GM06990 (cell line): ENCODE measurements at regions not wholly inside any gene's neighbourhood (a gene's known extent, or its start where the extent isn't known, plus 50 kb on each side); places are given as distances from the start of the nearest gene placed in this dataset.
"Not testable (repeated sequence)": the region's sequence is repeated elsewhere in the genome, so short reads cannot be mapped to it uniquely, and the experiment has no call there.

Experiments used
- DNase-seq: peaks from one replicate; pipeline ENCODE4 v3.0.0-alpha.2; 2011; ENCODE audit not compliant: insufficient read length; ENCODE audit errors: extremely low read depth
- H3K27me3 ChIP-seq: replicated peaks from 2 replicates; pipeline ENCODE4 v1.6.0; 2011; ENCODE audit warnings: low read length; ENCODE audit not compliant: control insufficient read depth, insufficient read depth
- H3K36me3 ChIP-seq: 2 replicates; pipeline ENCODE4 v1.5.1; 2011; ENCODE audit warnings: low read length; ENCODE audit not compliant: control insufficient read depth, insufficient read depth
- H3K4me3 ChIP-seq: replicated peaks from 2 replicates; pipeline ENCODE4 v1.5.1; 2011; ENCODE audit warnings: low read depth, mild to moderate bottlenecking, control low read depth, low read length
- TF ChIP-seq, protein P1 (sequence below): IDR thresholded peaks from 2 replicates; pipeline ENCODE4 v1.5.1; 2011; ENCODE audit warnings: low read length, control low read depth, mild to moderate bottlenecking, inconsistent platforms; ENCODE audit not compliant: insufficient read depth, poor library complexity, severe bottlenecking

DNA sequence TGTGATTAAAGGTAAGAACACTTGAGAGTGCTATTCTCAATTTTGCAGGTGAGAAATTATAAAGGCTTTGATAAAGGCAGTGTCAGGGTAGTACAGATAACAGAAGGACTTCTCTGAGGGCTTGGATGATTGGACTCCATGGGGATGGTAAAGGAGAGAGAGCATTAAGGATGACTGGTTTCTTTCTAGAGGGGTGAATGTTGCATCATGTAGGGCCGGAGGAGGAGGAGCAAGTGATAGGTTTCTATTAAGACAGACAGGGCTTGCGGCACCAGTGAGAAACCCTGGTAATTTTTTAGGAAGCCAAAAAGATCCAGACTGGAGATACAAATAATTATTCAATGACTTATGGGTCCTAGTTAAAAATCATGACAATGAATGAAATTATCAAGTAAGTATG, 230.7 kb upstream of the MME start:
- Histone ChIP-seq H3K36me3 (no peaks in the 10 kb centered on the region), H3K4me3 (no peak overlapping the region), H3K27me3 (no peaks in the 10 kb centered on the region)
- DNase-seq, result no peak
- TF ChIP-seq, protein P1, sequence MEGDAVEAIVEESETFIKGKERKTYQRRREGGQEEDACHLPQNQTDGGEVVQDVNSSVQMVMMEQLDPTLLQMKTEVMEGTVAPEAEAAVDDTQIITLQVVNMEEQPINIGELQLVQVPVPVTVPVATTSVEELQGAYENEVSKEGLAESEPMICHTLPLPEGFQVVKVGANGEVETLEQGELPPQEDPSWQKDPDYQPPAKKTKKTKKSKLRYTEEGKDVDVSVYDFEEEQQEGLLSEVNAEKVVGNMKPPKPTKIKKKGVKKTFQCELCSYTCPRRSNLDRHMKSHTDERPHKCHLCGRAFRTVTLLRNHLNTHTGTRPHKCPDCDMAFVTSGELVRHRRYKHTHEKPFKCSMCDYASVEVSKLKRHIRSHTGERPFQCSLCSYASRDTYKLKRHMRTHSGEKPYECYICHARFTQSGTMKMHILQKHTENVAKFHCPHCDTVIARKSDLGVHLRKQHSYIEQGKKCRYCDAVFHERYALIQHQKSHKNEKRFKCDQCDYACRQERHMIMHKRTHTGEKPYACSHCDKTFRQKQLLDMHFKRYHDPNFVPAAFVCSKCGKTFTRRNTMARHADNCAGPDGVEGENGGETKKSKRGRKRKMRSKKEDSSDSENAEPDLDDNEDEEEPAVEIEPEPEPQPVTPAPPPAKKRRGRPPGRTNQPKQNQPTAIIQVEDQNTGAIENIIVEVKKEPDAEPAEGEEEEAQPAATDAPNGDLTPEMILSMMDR, result no peak

DNA sequence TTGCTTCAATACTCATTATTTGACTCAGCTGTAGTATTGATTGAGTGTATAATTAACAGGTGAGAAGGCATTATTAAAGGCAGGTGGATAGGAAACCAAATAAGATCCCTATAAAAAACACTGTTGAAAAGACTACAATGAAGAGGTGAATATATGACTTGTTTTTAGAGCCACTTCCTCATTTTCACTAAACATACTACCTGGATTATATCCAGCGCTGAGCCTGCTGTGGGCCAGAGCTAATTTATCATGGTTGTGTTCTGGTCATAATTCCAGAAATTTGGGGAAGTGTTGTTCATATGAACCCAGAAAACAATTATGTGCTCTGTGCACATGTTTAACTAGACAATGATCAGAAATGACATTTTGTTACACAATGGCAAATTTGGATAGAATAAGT, 235.3 kb upstream of the MME start:
- DNase-seq, result no peak
- Histone ChIP-seq H3K27me3 (no peaks in the 10 kb centered on the region), H3K4me3 (no peak overlapping the region), H3K36me3 (no peaks in the 10 kb centered on the region)
- TF ChIP-seq, protein P1, result no peak

DNA sequence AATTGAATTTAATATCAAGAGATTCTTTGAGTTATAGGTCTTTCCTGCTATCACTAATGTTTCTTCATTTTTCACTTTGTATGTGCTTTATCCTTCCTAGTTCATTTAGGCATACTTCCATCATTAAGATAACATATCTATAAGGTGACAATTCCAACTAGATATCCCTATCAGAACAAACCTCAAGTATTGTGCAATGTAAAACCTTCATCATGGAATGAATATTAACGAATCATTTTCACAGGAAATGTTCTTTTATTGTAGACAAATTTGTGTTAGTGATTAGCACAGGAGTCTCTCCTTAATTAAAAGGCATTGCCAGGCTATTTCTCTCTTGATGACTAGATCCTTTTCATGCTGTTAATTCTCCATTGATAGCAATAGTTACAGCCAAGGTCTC, 236.5 kb upstream of the MME start:
- H3K4me3 ChIP-seq, result no peak overlapping the region
- no peak for DNase-seq
- TF ChIP-seq, protein P1, result no peak

DNA sequence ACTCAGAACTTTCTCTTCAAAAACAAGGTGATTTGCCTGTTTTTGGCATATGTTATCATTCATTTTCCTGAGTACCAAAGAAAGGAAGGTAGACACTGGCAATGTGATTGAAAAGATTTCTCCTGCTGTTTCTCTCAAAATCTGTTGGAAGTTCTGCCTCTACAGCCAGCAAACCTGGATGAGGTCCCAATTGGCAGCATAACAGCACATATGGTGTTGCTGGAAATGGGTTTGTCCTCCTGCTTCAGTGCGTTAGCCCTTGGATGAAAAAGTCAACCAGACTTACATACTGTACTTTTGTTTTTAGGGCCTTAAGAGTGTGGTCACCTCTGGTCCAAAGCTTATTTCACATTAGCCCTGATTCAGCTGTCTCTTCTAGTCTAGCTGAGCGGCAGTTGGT, 237.6 kb upstream of the MME start:
- TF ChIP-seq, protein P1, result no peak
- no peak for DNase-seq
- Histone ChIP-seq H3K4me3 (no peak overlapping the region), H3K27me3 (no peaks in the 10 kb centered on the region), H3K36me3 (no peaks in the 10 kb centered on the region)

More for the DNA sequence above, 236.5 kb upstream of the MME start:
- H3K36me3 ChIP-seq, result no peaks in the 10 kb centered on the region
- H3K27me3 ChIP-seq, result no peaks in the 10 kb centered on the region

DNA sequence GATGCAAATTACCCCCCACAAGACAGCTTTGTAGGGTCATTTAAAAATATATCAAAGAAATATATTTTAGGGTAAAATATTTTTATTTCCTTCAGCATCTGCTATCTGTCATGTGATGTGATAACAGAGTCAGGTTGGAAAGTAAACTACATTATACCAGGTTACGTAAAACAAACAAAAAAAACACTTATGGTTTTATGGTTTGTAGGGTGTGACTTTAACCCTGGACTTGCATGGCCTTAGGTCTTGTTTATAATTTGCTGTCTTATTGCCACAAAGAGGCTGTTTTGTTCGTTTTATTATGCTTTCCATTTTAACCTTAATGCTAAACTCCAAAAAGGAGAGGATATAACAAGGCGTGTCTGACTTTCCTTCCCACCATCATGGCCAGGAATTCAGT, 244.5 kb upstream of the MME start:
- TF ChIP-seq, protein P1, result no peak
- no peak for DNase-seq
- no peaks in the 10 kb centered on the region for H3K27me3 ChIP-seq

DNA sequence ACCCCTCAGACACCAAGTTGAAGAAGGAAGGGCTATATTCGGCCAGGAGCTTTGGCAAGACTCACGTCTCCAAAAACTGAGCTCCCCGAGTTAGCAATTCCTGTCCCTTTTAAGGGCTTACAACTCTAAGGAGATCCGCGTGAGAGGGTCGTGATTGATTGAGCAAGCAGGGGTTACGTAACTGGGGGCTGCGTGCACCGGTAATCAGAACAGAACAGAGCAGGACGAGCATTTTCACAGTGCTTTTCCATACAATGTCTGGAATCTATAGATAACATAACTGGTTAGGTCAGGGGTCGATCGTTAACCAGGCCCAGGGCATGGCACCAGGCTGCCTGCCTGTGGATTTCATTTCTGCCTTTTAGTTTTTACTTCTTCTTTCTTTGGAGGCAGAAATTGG, 245.3 kb upstream of the MME start:
- DNase-seq, H3K4me3 ChIP-seq, H3K36me3 ChIP-seq, H3K27me3 ChIP-seq: not testable (repeated sequence)

More for the DNA sequence above, 244.5 kb upstream of the MME start:
- H3K4me3 ChIP-seq, result no peak overlapping the region
- H3K36me3 ChIP-seq, result no peaks in the 10 kb centered on the region
